ENCODE measurements at regions not wholly inside any gene's neighbourhood (a gene's known extent, or its start where the extent isn't known, plus 50 kb on each side); places are given as distances from the start of the nearest gene placed in this dataset.

- DNase-seq: peak; percentile 14
Measured at GRCh38 chr10:10520491-10521385, 496.9 kb upstream of the CELF2 start.

GRCh38 chr10:10526846-10527245, 490.8 kb upstream of the CELF2 start:
- no peak for DNase-seq

GRCh38 chr10:10527861-10528562, 489.7 kb upstream of the CELF2 start:
- DNase-seq: no peak

GRCh38 chr10:10528563-10528910, 489.1 kb upstream of the CELF2 start:
- no peak for DNase-seq

GRCh38 chr10:10530313-10530712, 487.4 kb upstream of the CELF2 start:
- no peak for DNase-seq

- no peak for DNase-seq
Measured at GRCh38 chr10:10532236-10532635, 485.4 kb upstream of the CELF2 start.

GRCh38 chr10:10532826-10533225, 484.8 kb upstream of the CELF2 start:
- DNase-seq: no peak

- DNase-seq: no peak
Measured at GRCh38 chr10:10533437-10533836, 484.2 kb upstream of the CELF2 start.

GRCh38 chr10:10538326-10538725, 479.3 kb upstream of the CELF2 start:
- no peak for DNase-seq

- DNase-seq: no peak
Measured at GRCh38 chr10:10540398-10540797, 477.3 kb upstream of the CELF2 start.

- DNase-seq: no peak
Measured at GRCh38 chr10:10542477-10542876, 475.2 kb upstream of the CELF2 start.

- no peak for DNase-seq
Measured at GRCh38 chr10:10544890-10545289, 472.8 kb upstream of the CELF2 start.

GRCh38 chr10:10545771-10546170, 471.9 kb upstream of the CELF2 start:
- DNase-seq: no peak

- no peak for DNase-seq
Measured at GRCh38 chr10:10551596-10552301, 465.9 kb upstream of the CELF2 start.

- no peak for DNase-seq
Measured at GRCh38 chr10:10552948-10553347, 464.7 kb upstream of the CELF2 start.

GRCh38 chr10:10564081-10564794, 453.4 kb upstream of the CELF2 start:
- no peak for DNase-seq

- DNase-seq: no peak
Measured at GRCh38 chr10:10576937-10577336, 440.7 kb upstream of the CELF2 start.

- no peak for DNase-seq
Measured at GRCh38 chr10:10579709-10580108, 438.0 kb upstream of the CELF2 start.

GRCh38 chr10:10584161-10584560, 433.5 kb upstream of the CELF2 start:
- DNase-seq: no peak

GRCh38 chr10:10587744-10588393, 429.8 kb upstream of the CELF2 start:
- no peak for DNase-seq

- peak; percentile 53 for DNase-seq
Measured at GRCh38 chr10:10589540-10590303, 427.9 kb upstream of the CELF2 start.
